MM.1S (cell line): ENCODE measurements at regions not wholly inside any gene's neighbourhood (a gene's known extent, or its start where the extent isn't known, plus 50 kb on each side); places are given as distances from the start of the nearest gene placed in this dataset.

ENCODE experiments used
- DNase-seq: peaks from one replicate; pipeline ENCODE4 v3.0.0-alpha.2; 2015
- H2AFZ ChIP-seq: fragments of 300-600 bp; sonication (generic); 2 replicates; pipeline ENCODE4 v1.6.0; 2016; ENCODE audit warnings: antibody characterized with exemption, low read length
- H3F3A ChIP-seq: fragments of 300-600 bp; sonication (generic); 2 replicates; pipeline ENCODE4 v1.6.1; 2016; ENCODE audit warnings: mild to moderate bottlenecking, antibody characterized with exemption, low read length, moderate library complexity, mixed read lengths; ENCODE audit not compliant: insufficient read depth
- H3K27ac ChIP-seq: fragments of 300-600 bp; sonication (generic); 2 replicates; pipeline ENCODE4 v1.5.1; 2016; ENCODE audit warnings: mild to moderate bottlenecking, low read length
- H3K27me3 ChIP-seq: fragments of 300-600 bp; sonication (generic); replicated peaks from 2 replicates; pipeline ENCODE4 v1.6.0; 2016; ENCODE audit warnings: low read length; ENCODE audit not compliant: insufficient read depth
- H3K36me3 ChIP-seq: fragments of 300-600 bp; sonication (generic); replicated peaks from 2 replicates; pipeline ENCODE4 v1.6.1; 2016; ENCODE audit warnings: mild to moderate bottlenecking, low read length, mixed read lengths; ENCODE audit not compliant: insufficient read depth
- H3K4me1 ChIP-seq: fragments of 300-600 bp; sonication (generic); 2 replicates; pipeline ENCODE4 v1.6.1; 2016; ENCODE audit warnings: low read length, mixed read lengths
- H3K4me2 ChIP-seq: fragments of 300-600 bp; sonication (generic); 2 replicates; pipeline ENCODE4 v1.6.0; 2016; ENCODE audit warnings: low read depth, low read length
- H3K4me3 ChIP-seq: fragments of 300-600 bp; sonication (generic); 2 replicates; pipeline ENCODE4 v1.5.1; 2016; ENCODE audit warnings: low read length, mixed read lengths
- H3K79me2 ChIP-seq: fragments of 300-600 bp; sonication (generic); 2 replicates; pipeline ENCODE4 v1.6.1; 2016; ENCODE audit warnings: mixed run types, low read length, mixed read lengths
- H3K9ac ChIP-seq: fragments of 300-600 bp; sonication (generic); 2 replicates; pipeline ENCODE4 v1.6.1; 2016; ENCODE audit warnings: low read length, mixed read lengths
- H3K9me2 ChIP-seq: fragments of 300-600 bp; sonication (generic); replicated peaks from 2 replicates; pipeline ENCODE4 v1.6.1; 2016; ENCODE audit warnings: mild to moderate bottlenecking, low read length, mixed read lengths; ENCODE audit not compliant: insufficient read depth
- H3K9me3 ChIP-seq: fragments of 300-600 bp; sonication (generic); replicated peaks from 2 replicates; pipeline ENCODE4 v1.6.1; 2016; ENCODE audit warnings: mild to moderate bottlenecking, low read length, mixed read lengths; ENCODE audit not compliant: insufficient read depth
- H4K20me1 ChIP-seq: fragments of 300-600 bp; sonication (generic); 2 replicates; pipeline ENCODE4 v1.6.1; 2016; ENCODE audit warnings: mild to moderate bottlenecking, low read length, moderate library complexity, mixed read lengths; ENCODE audit not compliant: insufficient read depth
- EZH2 ChIP-seq: fragments of 300-600 bp; sonication (generic); optimal IDR thresholded peaks from 2 replicates; pipeline ENCODE3; 2017; ENCODE audit warnings: low read depth, mild to moderate bottlenecking, antibody characterized with exemption, low read length, mixed read lengths
- EZH2phosphoT487 ChIP-seq: fragments of 300-600 bp; sonication (generic); IDR thresholded peaks from 2 replicates; pipeline ENCODE4 v1.6.1; 2018; ENCODE audit warnings: antibody characterized with exemption, low read length
- TF ChIP-seq, protein P1 (sequence below): fragments of 300-600 bp; sonication (generic); IDR thresholded peaks from 2 replicates; pipeline ENCODE4 v1.5.1; 2016; ENCODE audit warnings: antibody characterized with exemption, low read length, mixed read lengths

DNA sequence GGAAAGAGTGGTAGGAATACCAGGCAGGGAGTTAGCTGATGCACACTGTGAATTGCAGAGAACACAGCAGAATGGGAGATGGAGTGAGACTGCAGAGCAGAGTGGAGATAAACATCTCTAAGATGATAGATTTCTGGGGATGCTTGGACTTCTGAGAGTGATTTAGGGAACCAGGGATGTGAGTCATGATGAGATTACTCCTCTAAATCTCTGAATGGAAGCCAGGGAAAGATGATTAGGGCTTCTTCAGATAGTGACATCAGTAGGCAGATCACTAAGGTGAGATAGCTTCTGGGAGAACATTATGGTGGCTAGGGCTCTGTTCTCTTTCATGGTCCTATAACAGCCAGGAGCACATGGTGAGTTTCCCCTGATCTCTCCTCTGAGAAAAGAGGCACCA lies 501.5 kb upstream of the USP15 start:
- Histone ChIP-seq H4K20me1 (no peaks in the 10 kb centered on the region), H3K27ac (no peak overlapping the region), H3K4me3 (no peak overlapping the region), H2AFZ (no peak overlapping the region), H3K4me2 (no peak overlapping the region), H3K9ac (no peak overlapping the region), H3K9me3 (no peaks in the 10 kb centered on the region), H3F3A (no peaks in the 10 kb centered on the region), H3K79me2 (no peaks in the 10 kb centered on the region), H3K9me2 (no peaks in the 10 kb centered on the region), H3K27me3 (no peaks in the 10 kb centered on the region), H3K4me1 (no peaks in the 10 kb centered on the region), H3K36me3 (no peaks in the 10 kb centered on the region)
- DNase-seq: no peak
- TF ChIP-seq, protein P1, sequence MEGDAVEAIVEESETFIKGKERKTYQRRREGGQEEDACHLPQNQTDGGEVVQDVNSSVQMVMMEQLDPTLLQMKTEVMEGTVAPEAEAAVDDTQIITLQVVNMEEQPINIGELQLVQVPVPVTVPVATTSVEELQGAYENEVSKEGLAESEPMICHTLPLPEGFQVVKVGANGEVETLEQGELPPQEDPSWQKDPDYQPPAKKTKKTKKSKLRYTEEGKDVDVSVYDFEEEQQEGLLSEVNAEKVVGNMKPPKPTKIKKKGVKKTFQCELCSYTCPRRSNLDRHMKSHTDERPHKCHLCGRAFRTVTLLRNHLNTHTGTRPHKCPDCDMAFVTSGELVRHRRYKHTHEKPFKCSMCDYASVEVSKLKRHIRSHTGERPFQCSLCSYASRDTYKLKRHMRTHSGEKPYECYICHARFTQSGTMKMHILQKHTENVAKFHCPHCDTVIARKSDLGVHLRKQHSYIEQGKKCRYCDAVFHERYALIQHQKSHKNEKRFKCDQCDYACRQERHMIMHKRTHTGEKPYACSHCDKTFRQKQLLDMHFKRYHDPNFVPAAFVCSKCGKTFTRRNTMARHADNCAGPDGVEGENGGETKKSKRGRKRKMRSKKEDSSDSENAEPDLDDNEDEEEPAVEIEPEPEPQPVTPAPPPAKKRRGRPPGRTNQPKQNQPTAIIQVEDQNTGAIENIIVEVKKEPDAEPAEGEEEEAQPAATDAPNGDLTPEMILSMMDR: no peak
- TF ChIP-seq EZH2phosphoT487 (no peak), EZH2 (no peak)

DNA sequence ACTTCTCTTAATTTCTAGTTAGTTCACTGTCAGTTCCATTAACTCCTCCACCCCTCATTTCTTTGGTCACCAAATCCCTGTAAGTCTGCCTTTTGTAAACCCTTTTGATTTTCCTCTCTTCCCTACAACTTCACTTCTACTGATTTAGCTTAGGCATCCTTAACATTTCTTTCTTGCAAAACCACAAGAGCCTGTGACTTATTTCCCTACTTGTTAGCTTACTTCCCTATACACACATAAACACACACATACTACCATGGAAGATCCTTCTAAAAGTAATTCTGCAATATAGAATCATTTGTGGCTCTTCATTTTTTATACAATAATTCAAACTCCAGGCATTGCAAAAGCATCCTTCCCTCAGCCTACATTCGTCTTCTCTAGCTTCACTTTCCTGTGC lies 494.3 kb upstream of the USP15 start:
- no peak for DNase-seq
- no peak for TF ChIP-seq EZH2
- TF ChIP-seq, protein P1: no peak
- no peak for TF ChIP-seq EZH2phosphoT487
- Histone ChIP-seq H2AFZ (no peak overlapping the region), H3K4me1 (no peaks in the 10 kb centered on the region), H3K27ac (no peak overlapping the region), H3K4me2 (no peak overlapping the region), H3K4me3 (no peak overlapping the region), H3F3A (no peaks in the 10 kb centered on the region), H3K27me3 (no peaks in the 10 kb centered on the region), H3K79me2 (no peaks in the 10 kb centered on the region), H3K9me3 (no peaks in the 10 kb centered on the region), H4K20me1 (no peaks in the 10 kb centered on the region), H3K9ac (no peak overlapping the region), H3K9me2 (no peaks in the 10 kb centered on the region), H3K36me3 (no peaks in the 10 kb centered on the region)

DNA sequence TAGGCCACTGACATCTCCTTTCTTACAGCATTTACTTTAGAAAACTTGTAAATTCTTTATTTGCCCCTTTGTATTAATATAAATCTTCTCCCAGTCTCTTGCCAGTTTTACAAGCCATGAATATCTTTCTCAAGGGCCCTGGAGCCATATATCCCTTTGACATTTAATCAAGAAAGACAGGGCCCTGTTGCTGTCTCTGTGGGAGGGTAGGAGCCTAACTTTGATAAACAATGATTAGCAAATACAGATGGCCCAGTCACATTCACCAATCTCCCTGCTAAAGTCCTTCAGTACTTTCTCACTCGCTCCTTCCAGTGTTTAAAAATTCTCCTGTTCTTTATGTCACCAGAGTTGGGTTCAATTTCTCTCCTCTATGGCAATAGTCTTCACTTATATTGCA lies 479.8 kb upstream of the USP15 start:
- DNase-seq: no peak
- Histone ChIP-seq H3K36me3 (no peaks in the 10 kb centered on the region), H3F3A (no peaks in the 10 kb centered on the region), H3K79me2 (no peaks in the 10 kb centered on the region), H4K20me1 (no peaks in the 10 kb centered on the region; the same call in 1 of the 2 replicates), H3K4me1 (no peaks in the 10 kb centered on the region), H3K9me2 (no peaks in the 10 kb centered on the region), H3K4me2 (no peak overlapping the region), H3K9ac (no peak overlapping the region), H3K27me3 (no peaks in the 10 kb centered on the region), H3K9me3 (no peaks in the 10 kb centered on the region), H3K27ac (no peak overlapping the region), H2AFZ (no peak overlapping the region), H3K4me3 (no peak overlapping the region)
- no peak for TF ChIP-seq EZH2
- no peak for TF ChIP-seq EZH2phosphoT487
- TF ChIP-seq, protein P1: no peak
